ENCODE measurements at regions not wholly inside any gene's neighbourhood (a gene's known extent, or its start where the extent isn't known, plus 50 kb on each side); places are given as distances from the start of the nearest gene placed in this dataset.

- TF ChIP-seq, protein P1, sequence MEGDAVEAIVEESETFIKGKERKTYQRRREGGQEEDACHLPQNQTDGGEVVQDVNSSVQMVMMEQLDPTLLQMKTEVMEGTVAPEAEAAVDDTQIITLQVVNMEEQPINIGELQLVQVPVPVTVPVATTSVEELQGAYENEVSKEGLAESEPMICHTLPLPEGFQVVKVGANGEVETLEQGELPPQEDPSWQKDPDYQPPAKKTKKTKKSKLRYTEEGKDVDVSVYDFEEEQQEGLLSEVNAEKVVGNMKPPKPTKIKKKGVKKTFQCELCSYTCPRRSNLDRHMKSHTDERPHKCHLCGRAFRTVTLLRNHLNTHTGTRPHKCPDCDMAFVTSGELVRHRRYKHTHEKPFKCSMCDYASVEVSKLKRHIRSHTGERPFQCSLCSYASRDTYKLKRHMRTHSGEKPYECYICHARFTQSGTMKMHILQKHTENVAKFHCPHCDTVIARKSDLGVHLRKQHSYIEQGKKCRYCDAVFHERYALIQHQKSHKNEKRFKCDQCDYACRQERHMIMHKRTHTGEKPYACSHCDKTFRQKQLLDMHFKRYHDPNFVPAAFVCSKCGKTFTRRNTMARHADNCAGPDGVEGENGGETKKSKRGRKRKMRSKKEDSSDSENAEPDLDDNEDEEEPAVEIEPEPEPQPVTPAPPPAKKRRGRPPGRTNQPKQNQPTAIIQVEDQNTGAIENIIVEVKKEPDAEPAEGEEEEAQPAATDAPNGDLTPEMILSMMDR (IDR thresholded peaks at IDR 0.05; ENCODE audit: insufficient read depth, low read length): no peak
- no peak for TF ChIP-seq SPI1 (IDR thresholded peaks at IDR 0.05; ENCODE audit: borderline replicate concordance, low read depth)
Observed at GRCh38 chr4:1458581-1458980, 52.3 kb upstream of the NKX1-1 start.
